GM18511 (cell line): ENCODE measurements at regions not wholly inside any gene's neighbourhood (a gene's known extent, or its start where the extent isn't known, plus 50 kb on each side); places are given as distances from the start of the nearest gene placed in this dataset.
"Not testable (repeated sequence)": the region's sequence is repeated elsewhere in the genome, so short reads cannot be mapped to it uniquely, and the experiment has no call there.

Experiments used
- ATAC-seq: cut with Tn5 transposase; IDR thresholded peaks from one replicate; pipeline ENCODE4 v1.9.1; 2021; ENCODE audit warnings: mild to moderate bottlenecking, moderate library complexity; ENCODE audit not compliant: unreplicated experiment

GRCh38 chr2:175777337-175777736, 224.7 kb downstream of the LNPK start:
- ATAC-seq, result not testable (repeated sequence)

- no peak for ATAC-seq
Observed at GRCh38 chr2:175769200-175769599, 232.9 kb downstream of the LNPK start.

GRCh38 chr2:175766880-175767279, 235.2 kb downstream of the LNPK start:
- ATAC-seq, result no peak

DNA sequence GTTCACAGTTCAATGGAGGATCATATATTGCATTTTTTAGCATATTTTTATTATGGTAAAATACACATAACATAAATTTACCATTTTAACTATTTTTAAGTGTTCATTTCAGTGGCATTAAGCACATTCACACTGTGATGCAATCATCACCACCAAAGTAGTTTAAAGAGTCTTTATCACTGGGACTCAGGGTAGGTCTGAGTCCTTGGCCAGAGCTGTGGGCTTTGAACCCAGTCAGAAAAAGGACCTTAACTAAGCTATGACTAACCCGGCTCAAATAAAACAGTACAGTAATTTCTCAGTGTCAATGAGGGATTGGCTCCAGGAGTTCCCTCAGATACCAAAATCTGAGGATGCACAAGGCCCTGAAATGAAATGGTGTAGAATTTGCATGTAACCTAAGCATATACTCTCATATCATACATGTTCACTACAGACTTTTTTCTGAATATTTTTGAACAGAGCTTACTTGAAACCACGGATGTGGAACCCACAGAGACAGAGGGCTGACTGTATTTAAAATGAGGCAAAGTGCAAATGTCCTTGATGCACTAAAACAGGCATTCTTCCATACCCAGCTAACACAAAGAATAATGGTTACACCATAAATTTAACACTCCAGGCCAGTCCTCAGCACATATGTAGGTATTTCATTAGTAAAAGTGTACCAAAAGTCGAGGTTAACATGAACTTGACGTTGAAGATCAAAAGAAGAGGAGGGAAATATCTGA, 246.2 kb downstream of the LNPK start:
- no peak for ATAC-seq

- ATAC-seq, result no peak
Observed at GRCh38 chr2:175755169-175755568, 246.9 kb downstream of the LNPK start.

- ATAC-seq, result no peak
Observed at GRCh38 chr2:175750195-175750594, 251.9 kb downstream of the LNPK start.

- ATAC-seq, result no peak
Observed at GRCh38 chr2:175745911-175746310, 256.2 kb downstream of the LNPK start.

- no peak for ATAC-seq
Observed at GRCh38 chr2:175744000-175744399, 258.1 kb downstream of the LNPK start.

- ATAC-seq, result no peak
Observed at GRCh38 chr2:175743011-175743410, 259.1 kb downstream of the LNPK start.

DNA sequence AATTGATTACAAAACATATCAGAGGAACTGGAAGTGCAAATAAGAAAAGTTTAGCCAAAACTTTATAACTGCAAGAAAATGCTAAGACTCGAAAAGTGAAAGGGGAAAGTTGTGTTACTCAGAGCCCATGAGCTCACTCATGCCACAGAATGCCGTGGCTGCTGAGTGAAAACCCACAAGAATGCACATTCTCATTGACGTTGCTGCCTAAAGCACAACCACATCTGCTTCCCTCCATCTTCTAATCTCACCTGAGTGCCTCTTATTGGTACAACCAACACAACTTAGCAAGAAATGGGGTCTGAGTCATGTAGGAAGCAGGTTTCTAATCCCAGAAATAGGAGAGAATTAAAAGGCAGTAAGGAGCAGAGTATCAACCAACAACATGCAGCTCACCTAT, 259.7 kb downstream of the LNPK start:
- ATAC-seq, result no peak

- ATAC-seq, result no peak
Observed at GRCh38 chr2:175741164-175741563, 260.9 kb downstream of the LNPK start.

- no peak for ATAC-seq
Observed at GRCh38 chr2:175737722-175738361, 264.2 kb downstream of the LNPK start.

GRCh38 chr2:175734686-175735085, 267.4 kb downstream of the LNPK start:
- ATAC-seq, result no peak

DNA sequence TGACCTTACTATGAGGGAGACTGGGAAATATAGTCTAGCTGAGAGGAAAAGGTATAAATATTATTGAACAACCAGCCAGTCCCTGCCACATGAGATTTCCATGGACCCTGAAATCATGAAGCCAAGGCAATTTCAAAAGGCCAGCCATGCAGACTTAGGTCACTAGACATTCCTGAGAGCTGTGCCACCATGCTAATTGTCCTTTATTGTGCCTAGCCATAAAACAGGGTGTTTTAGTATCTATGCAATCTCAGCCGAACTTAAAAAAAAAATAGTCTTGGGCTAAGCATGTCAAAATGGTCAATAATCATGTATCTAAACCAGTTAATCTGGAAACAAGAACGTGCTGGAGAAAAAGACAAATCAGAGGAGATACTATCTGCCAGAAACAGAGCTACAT, 269.5 kb downstream of the LNPK start:
- no peak for ATAC-seq

DNA sequence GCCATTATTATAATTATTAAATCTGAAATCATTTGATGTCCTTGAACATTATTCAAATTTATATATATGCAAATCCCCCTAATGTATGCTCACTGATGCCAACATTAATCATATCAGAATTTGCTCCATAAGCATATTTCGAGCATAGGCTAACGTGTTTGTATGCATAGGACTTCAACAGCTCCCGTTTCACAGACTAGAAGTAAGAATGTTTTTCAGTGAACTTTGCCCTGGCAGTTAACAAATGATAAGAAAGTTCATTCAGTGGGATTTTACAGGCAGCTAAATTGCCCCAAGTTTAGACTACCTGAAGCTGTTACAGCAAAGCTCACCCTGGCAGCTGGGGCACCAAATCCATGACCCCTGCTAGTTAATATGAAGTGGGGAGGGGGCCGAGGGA, 272.0 kb downstream of the LNPK start:
- ATAC-seq, result no peak

DNA sequence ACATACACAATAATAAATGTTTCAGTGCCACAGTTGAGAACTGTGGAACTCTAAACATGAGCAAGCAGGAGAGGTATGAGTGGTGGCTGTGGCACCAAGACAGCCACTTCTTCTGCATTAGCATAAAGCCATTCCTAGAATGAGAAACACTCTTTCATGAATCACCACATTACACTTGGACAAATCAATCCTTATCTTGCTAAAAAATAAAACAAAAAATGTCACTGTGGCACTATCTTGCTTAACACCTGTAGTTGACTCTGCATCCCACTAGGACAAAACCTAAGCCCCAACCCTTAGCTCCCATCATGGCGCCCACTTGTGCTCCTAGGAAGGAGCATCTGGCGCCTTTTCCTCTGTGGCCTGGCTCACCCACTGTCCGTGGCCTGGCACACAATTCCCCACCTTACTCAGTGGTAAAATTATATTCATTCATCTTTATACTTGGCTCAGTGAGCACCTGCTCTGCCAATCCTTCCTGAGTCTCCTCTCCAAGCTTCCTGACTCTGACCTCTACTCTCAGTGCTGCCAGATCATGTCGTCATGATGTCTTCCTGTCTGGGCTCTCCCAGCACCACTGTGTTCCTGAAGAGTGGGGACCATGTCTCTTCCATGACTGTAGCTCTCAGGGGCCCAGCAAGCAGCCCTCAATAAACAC, 272.9 kb downstream of the LNPK start:
- ATAC-seq, result no peak

- no peak for ATAC-seq
Observed at GRCh38 chr2:175728032-175728431, 274.0 kb downstream of the LNPK start.

- ATAC-seq, result no peak
Observed at GRCh38 chr2:175726223-175726622, 275.8 kb downstream of the LNPK start.

DNA sequence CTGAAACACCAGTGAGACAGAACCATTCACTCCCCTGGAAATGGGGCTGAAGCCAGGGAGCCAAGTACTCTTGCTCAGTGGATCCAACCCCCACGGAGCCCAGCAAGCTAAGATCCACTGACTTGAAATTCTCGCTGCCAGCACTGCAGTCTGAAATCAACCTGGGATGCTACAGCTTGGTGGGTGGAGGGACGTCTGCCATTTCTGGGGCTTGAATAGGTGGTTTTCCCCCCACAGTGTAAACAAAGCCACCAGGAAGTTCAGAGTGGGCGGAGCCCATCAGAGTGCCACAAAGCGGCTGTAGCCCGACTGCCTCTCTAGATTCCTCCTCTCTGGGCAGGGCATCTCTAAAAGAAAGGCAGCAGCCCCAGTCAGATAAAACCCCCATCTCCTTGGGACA, 292.8 kb downstream of the LNPK start:
- ATAC-seq, result no peak

- ATAC-seq, result no peak
Observed at GRCh38 chr2:175707322-175707721, 294.7 kb downstream of the LNPK start.

DNA sequence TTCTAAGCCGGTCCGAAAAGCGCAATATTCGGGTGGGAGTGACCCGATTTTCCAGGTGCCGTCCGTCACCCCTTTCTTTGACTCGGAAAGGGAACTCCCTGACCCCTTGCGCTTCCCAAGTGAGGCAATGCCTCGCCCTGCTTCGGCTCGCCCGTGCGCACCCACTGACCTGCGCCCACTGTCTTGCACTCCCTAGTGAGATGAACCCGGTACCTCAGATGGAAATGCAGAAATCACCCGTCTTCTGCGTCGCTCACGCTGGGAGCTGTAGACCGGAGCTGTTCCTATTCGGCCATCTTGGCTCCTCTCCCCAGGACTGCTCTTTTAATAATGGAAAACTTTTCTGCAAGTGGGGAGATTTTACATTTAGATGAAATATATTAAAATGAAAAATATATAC, 297.5 kb downstream of the LNPK start:
- not testable (repeated sequence) for ATAC-seq

GRCh38 chr2:175698061-175698460, 304.0 kb downstream of the LNPK start:
- ATAC-seq, result no peak
